ENCODE measurements at regions not wholly inside any gene's neighbourhood (a gene's known extent, or its start where the extent isn't known, plus 50 kb on each side); places are given as distances from the start of the nearest gene placed in this dataset.

GRCh38 chr4:130422261-130422660, 1326.3 kb downstream of the C4orf33 start:
- Histone ChIP-seq H3K9me3 (ENCODE audit: control extremely low read depth in 1 of 3, control insufficient read depth in 2 of 3, insufficient read depth in 1 of 3, low read length in 2 of 3) (peaks cover 0 to under 1% (median 0%) of the 10 kb centered on the region in 3 donors), H3K27ac (ENCODE audit: low read length in 2 of 2) (no peak overlapping the region), H4K20me1 (ENCODE audit: control insufficient read depth, insufficient read depth, low read length, poor library complexity, severe bottlenecking) (no peaks in the 10 kb centered on the region), H3K4me2 (replicated peaks; ENCODE audit: low read depth, low read length, poor library complexity, severe bottlenecking) (no peak overlapping the region), H3K36me3 (replicated peaks in 1 of 2; ENCODE audit: control extremely low read depth in 1 of 2, control insufficient read depth in 1 of 2, extremely low read depth in 1 of 2, insufficient read depth in 2 of 2, low read length in 1 of 2) (no peaks in the 10 kb centered on the region), H3K4me3 (ENCODE audit: control extremely low read depth in 1 of 5, extremely low read depth in 1 of 5, insufficient read depth in 1 of 5, low read depth in 2 of 5, low read length in 4 of 5) (no peak overlapping the region), H3K9ac (ENCODE audit: low read length) (no peak overlapping the region), H3K27me3 (replicated peaks in 1 of 4; ENCODE audit: control extremely low read depth in 1 of 4, control insufficient read depth in 3 of 4, insufficient read depth in 4 of 4, low read length in 3 of 4) (no peaks in the 10 kb centered on the region), H2AFZ (ENCODE audit: insufficient read depth, low read depth, low read length, poor library complexity, severe bottlenecking) (no peak overlapping the region), H3K79me2 (ENCODE audit: control insufficient read depth, insufficient read depth, low read length) (no peaks in the 10 kb centered on the region), H3K4me1 (ENCODE audit: control insufficient read depth in 2 of 2, insufficient read depth in 2 of 2, low read length in 2 of 2) (peaks cover 0 to 2% of the 10 kb centered on the region in 2 donors)
- DNase-seq (no peak), ATAC-seq (ENCODE audit: low read depth) (no peak)
- POLR2A ChIA-PET, result no interaction called here
- Mint-ChIP-seq H3K4me1 (peaks cover 5% of the 10 kb centered on the region), H3K27ac (no peak overlapping the region), H3K27me3 (no peaks in the 10 kb centered on the region), H3K9me3 (ENCODE audit: insufficient read depth) (peaks cover 3% of the 10 kb centered on the region), H3K4me3 (no peak overlapping the region)
- CTCF ChIA-PET, result no interaction called here
- TF ChIP-seq EZH2 (IDR thresholded peaks at IDR 0.05; ENCODE audit: borderline replicate concordance, insufficient read depth, low read depth, low read length, poor library complexity, severe bottlenecking), result no peak
- TF ChIP-seq CTCF (IDR thresholded peaks at IDR 0.05), result no peak
- intact Hi-C loops (cut with micrococcal nuclease), result no loop called here

DNA sequence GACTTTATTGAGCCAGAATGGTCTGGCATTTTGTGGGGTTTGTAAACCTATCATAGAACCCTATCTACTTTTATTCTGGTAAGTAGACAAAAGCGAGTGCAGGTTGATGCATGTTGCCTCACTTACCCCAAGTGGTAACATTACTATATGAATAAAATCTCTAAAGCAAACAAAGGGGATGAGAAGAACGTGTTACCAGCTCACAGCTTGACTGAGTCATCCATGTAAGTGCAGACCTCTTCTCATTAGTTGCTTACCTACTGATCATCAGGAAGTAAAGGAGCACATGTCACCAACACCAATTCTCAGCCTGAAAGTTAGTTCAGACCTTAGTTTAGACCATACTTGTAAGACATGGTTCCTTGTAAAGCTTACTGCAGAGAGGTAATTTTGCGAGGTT, 1328.3 kb downstream of the C4orf33 start:
- ChIA-PET POLR2A (no interaction called here), CTCF (no interaction called here)
- 67% methylated on average over 1 of the region's 3 CpGs for WGBS (ENCODE audit: insufficient coverage)
- TF ChIP-seq CTCF (IDR thresholded peaks at IDR 0.05) (no peak), EZH2 (IDR thresholded peaks at IDR 0.05; ENCODE audit: borderline replicate concordance, insufficient read depth, low read depth, low read length, poor library complexity, severe bottlenecking) (no peak)
- H4K20me1 ChIP-seq (ENCODE audit: control insufficient read depth, insufficient read depth, low read length, poor library complexity, severe bottlenecking), result no peaks in the 10 kb centered on the region
- H3K4me1 ChIP-seq (ENCODE audit: control insufficient read depth in 2 of 2, insufficient read depth in 2 of 2, low read length in 2 of 2), result peaks cover 0 to 2% of the 10 kb centered on the region in 2 donors
- no peak overlapping the region for H3K27ac ChIP-seq (ENCODE audit: low read length in 2 of 2)
- no peak overlapping the region for H3K27ac Mint-ChIP-seq
- H3K27me3 Mint-ChIP-seq, result no peaks in the 10 kb centered on the region
- no peak overlapping the region for H3K4me3 ChIP-seq (ENCODE audit: control extremely low read depth in 1 of 5, extremely low read depth in 1 of 5, insufficient read depth in 1 of 5, low read depth in 2 of 5, low read length in 4 of 5)
- no peaks in the 10 kb centered on the region for H3K27me3 ChIP-seq (replicated peaks in 1 of 4; ENCODE audit: control extremely low read depth in 1 of 4, control insufficient read depth in 3 of 4, insufficient read depth in 4 of 4, low read length in 3 of 4)
- no peak overlapping the region for H3K9ac ChIP-seq (ENCODE audit: low read length)
- no peak for DNase-seq
- H3K4me1 Mint-ChIP-seq, result peaks cover 5% of the 10 kb centered on the region
- H3K36me3 ChIP-seq (replicated peaks in 1 of 2; ENCODE audit: control extremely low read depth in 1 of 2, control insufficient read depth in 1 of 2, extremely low read depth in 1 of 2, insufficient read depth in 2 of 2, low read length in 1 of 2), result no peaks in the 10 kb centered on the region
- H3K79me2 ChIP-seq (ENCODE audit: control insufficient read depth, insufficient read depth, low read length), result no peaks in the 10 kb centered on the region
- H3K9me3 Mint-ChIP-seq (ENCODE audit: insufficient read depth), result peaks cover 3% of the 10 kb centered on the region
- no peak overlapping the region for H3K4me3 Mint-ChIP-seq
- no peak overlapping the region for H3K4me2 ChIP-seq (replicated peaks; ENCODE audit: low read depth, low read length, poor library complexity, severe bottlenecking)
- intact Hi-C loops (cut with micrococcal nuclease), result no loop called here
- no peak for ATAC-seq (ENCODE audit: low read depth)
- no peak overlapping the region for H2AFZ ChIP-seq (ENCODE audit: insufficient read depth, low read depth, low read length, poor library complexity, severe bottlenecking)
- H3K9me3 ChIP-seq (ENCODE audit: control extremely low read depth in 1 of 3, control insufficient read depth in 2 of 3, insufficient read depth in 1 of 3, low read length in 2 of 3), result peaks cover 0 to 4% (median 0%) of the 10 kb centered on the region in 3 donors

Data from B cell (primary cell).